UCSD-AML1 (cell line): ENCODE measurements at regions not wholly inside any gene's neighbourhood (a gene's known extent, or its start where the extent isn't known, plus 50 kb on each side); places are given as distances from the start of the nearest gene placed in this dataset.

Experiments used
- DNase-seq: peaks from one replicate; lab custom pipeline; 2025; ENCODE audit not compliant: unreplicated experiment; lab: John Stamatoyannopoulos, UW

- no peak for DNase-seq
Measured at GRCh38 chr3:72192572-72192971, 407.6 kb upstream of the PROK2 start.

DNA sequence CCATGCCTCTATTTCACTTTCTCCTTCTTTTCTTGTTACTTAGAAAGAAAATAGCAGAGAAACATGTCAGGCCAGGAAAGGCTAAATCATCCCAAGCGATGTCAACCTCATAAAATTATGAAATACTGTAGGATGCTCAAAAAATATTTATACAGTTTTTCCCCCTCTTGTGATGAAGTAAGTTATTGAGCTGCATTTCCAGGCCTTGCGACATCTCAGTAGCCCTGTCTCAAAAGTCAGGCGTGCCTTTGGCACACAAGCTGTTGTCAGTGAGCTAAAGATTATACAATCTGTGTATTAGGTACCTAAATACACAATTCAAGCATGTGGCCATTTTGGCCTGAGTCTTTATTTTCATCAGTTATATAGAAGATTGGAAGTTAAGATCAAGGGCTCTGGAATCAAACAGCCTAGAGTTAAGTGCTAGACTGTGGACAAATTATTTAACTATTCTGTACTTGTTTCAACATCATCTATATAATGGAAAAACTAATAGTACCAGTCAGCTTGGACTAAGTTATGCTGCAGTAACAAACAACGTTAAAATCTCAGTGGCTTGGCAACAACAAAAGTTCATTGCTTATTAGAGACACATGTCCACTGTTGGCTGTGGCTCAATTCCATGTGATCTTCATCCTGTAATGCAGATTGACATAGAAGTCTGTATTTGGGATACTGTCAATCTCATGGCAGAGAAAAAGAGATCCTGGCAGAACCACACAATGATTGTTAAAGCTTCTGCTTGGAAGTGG is 406.4 kb upstream of the PROK2 start:
- DNase-seq = no peak

DNA sequence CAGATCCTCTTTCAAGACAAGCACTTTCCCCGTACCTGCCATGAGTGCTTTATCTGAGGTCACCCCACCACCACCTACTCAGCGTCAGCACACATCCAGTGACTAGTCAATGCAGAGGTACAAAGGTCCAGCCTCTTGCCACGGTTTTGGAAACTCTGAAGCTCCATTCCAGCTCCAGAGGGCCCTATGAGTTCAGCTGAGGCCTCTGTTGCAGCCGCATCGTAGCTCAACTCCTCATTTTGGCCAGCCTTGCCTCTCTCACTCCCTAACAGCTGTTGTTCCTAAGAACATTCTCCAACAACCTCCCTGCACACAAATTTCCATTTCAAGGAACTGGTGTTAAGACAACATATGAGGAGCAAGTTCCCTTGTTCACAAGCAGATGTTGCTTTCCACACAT is 405.1 kb upstream of the PROK2 start:
- DNase-seq = no peak

- DNase-seq = no peak
Measured at GRCh38 chr3:72189339-72189738, 404.4 kb upstream of the PROK2 start.

DNA sequence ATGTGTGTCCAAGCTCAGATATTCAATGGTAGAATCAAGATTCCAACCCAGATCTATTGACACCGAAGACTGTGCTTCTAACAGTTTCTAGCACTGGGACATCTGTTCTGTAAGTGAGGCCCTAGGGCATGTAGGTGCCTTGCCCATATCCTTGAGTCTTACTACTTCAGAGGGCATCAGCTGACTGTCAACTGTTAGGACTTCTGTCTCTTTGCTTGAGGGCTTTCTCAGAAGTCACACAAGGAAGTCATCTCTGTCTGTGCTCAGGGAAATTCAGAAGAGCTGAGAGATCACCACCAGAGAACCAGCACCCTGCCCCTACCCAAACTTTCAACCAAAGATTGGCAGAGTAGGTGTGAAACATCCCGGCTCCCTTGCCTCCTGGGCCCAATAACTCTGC is 403.6 kb upstream of the PROK2 start:
- no peak for DNase-seq

- no peak for DNase-seq
Measured at GRCh38 chr3:72187131-72187530, 402.2 kb upstream of the PROK2 start.

- DNase-seq = no peak
Measured at GRCh38 chr3:72186400-72186855, 401.5 kb upstream of the PROK2 start.

DNA sequence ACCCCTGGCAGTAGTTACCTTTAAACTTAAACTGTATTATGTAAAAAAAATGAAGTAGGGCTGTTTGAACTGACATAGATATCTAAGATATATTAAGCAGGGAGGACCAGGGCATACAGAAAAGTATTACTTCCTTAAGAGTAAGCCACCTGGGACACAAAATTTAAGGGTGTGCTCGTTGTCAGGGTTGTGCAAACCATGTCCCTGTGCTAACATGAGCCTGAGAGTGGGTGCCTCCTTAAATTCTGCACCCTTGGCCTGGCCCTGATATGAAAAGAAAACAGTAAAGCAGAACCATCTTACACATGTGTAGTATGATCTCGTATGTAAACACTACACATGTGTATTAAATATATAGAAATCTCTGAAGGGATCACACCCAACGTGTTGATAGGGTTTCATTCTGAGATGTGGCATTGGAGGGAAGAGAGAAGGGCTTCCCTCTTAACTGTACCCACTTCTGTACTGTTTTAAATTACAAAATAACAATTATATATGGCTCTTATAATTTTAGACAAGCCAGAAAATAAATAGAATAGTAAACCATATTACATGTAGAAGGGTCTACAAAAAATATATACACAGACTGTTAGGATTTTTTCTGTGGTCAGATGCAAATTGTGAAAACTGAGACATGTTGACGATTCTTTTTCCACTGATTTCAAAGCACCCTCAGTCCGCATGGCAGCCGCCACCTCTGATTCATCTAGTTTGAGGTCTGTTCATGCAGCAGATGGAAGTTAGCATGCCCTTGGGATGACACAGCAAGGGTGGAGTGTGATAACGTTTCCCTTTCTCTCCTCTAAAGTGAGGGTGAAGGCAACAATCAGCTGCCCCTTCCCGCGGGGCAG is 400.8 kb upstream of the PROK2 start:
- DNase-seq = no peak

- no peak for DNase-seq
Measured at GRCh38 chr3:72183489-72183888, 398.5 kb upstream of the PROK2 start.

GRCh38 chr3:72182206-72182605 is 397.3 kb upstream of the PROK2 start:
- DNase-seq = no peak

DNA sequence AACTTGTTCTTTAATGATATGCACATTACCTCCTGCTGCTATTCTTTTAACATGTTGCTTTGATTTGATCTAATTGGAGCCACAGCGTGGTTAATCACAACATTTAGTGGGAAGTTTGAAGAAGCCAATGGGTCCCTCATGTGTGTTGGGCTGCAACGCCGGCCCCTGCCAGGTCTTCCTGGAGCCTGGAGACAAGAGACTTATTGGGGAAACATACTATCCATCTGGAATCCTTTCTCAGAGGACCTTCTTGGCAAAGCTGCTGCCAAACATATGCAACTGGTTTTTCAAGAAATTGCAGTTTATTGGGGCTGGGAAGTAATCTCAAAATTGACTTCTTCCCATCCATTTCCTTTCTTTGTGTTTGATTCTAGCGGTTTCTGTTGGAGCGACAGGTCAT is 396.3 kb upstream of the PROK2 start:
- no peak for DNase-seq

GRCh38 chr3:72180405-72180804 is 395.5 kb upstream of the PROK2 start:
- DNase-seq = no peak

DNA sequence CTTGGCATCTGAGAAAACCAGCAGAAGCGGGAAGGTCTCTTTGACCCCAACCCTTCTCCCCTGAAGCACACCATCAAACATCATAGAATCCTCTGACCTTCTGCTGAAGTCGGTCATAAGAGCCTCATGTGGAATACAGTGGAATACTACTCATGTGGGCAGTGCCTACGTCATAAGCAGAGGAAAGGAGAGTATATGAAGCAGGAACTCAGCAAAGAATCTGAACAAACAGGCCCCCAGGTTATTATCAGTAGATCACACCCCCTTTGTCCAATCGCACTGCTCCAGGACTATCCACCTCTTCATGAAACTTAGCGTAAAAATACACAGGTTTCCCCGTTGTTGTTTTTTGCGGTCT is 394.1 kb upstream of the PROK2 start:
- no peak for DNase-seq

GRCh38 chr3:72178463-72179106 is 393.6 kb upstream of the PROK2 start:
- no peak for DNase-seq

DNA sequence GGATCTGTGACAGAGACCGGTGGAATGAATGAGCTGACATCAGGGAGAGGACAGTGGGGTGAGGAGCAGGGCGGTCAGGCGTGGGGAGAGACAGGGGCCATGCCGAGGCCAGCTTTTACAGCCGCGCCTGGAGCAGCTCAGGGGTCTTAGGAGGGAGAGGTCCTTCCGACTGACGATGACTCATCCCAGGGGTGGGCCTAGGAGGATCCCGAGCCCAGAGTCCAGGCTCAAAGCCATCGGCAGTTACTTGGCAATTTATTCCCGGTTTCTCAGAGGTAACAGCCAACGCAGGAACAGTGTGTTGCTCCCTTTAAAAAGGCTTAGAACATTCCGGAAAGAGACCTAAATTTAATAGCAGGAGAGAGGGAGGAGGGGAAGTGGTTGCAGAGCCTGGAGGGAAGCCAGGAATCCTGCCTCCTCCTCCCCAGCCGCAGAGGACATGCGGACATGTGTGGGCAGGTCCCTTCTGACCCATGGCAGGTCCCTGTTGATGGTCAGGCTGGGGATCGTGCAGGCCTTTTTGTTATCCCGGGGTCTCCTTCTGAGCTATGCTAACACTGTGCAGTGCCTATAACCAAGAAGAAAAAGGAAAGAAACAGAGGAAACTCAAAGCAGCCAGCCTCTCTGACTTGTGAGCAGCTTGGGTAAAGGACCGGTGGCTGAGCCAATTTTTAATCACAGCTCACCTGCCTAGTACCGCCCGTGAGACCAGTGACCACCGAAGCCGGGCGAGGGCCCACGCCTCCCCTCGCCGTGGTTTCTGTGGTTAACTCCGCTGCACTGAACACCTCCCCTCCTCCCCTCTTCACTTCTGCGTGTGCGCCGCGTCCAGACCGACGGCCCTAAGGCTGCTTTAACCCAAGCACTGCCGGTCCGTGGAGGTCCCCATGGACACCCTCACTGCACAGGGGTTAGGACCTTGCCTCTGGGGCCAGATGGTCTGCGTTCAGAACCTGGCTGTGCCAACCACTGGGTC is 392.4 kb upstream of the PROK2 start:
- peak; percentile 65 for DNase-seq

GRCh38 chr3:72176537-72177041 is 391.6 kb upstream of the PROK2 start:
- DNase-seq = no peak

DNA sequence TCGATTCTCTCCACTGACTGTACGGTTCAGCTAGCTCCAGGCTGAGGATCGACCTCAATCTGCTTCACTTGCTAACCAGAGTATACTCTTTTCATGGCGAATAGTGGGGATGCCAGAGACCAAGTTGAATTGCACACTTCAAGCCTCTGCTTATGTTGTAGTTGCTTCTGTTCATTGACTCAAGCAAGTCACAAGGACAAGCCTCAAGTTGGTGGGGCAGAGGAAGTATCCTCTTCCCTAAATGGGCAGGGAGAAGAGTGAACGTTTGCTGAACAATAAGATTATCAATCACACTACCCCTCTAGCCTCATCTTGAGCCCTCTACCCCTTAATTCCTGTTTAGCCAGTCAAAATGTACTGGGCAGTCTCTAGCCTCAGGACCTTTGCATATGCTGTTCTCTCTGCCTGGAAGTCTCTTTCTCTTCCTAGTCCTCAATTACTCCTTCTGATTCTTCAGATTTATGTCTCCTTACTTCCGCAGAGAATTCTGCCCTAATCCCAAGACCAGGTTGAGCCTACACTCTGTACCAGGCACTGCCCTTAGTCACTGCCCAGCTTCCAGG is 390.4 kb upstream of the PROK2 start:
- no peak for DNase-seq

- no peak for DNase-seq
Measured at GRCh38 chr3:72174890-72175289, 389.9 kb upstream of the PROK2 start.

- DNase-seq = no peak
Measured at GRCh38 chr3:72174040-72174439, 389.1 kb upstream of the PROK2 start.

- DNase-seq = no peak
Measured at GRCh38 chr3:72171946-72172345, 387.0 kb upstream of the PROK2 start.
